Astrocyte (in vitro differentiated cells and primary cell): ENCODE measurements at regions not wholly inside any gene's neighbourhood (a gene's known extent, or its start where the extent isn't known, plus 50 kb on each side); places are given as distances from the start of the nearest gene placed in this dataset.

ENCODE experiments used
- DNase-seq: peaks from one replicate; pipeline ENCODE4 v3.0.0-alpha.2; 2010; ENCODE audit warnings: low read depth
- FAIRE-seq: peaks from 2 replicates; lab custom pipeline; 2011; peaks lifted over from hg19 to GRCh38; lab: Jason Lieb, UNC
- H2AFZ ChIP-seq: 2 replicates; pipeline ENCODE4 v1.6.0; 2012; ENCODE audit warnings: low read depth, low read length, inconsistent platforms
- H3K27ac ChIP-seq: 2 replicates; pipeline ENCODE4 v1.5.1; 2011; ENCODE audit warnings: low read depth, low read length, inconsistent platforms
- H3K27me3 ChIP-seq: 2 replicates; pipeline ENCODE4 v1.6.0; 2011; ENCODE audit warnings: low read length, inconsistent platforms; ENCODE audit not compliant: insufficient read depth
- H3K36me3 ChIP-seq: 2 replicates; pipeline ENCODE4 v1.5.1; 2011; ENCODE audit warnings: low read length, inconsistent platforms; ENCODE audit not compliant: insufficient read depth
- H3K4me1 ChIP-seq: 2 replicates; pipeline ENCODE4 v1.5.1; 2011; ENCODE audit warnings: low read length, inconsistent platforms; ENCODE audit not compliant: insufficient read depth
- H3K4me2 ChIP-seq: 2 replicates; pipeline ENCODE4 v1.6.0; 2012; ENCODE audit warnings: low read length, inconsistent platforms
- H3K4me3 ChIP-seq: 2 replicates; pipeline ENCODE4 v1.5.1; 2011; ENCODE audit warnings: low read depth, mild to moderate bottlenecking, low read length, inconsistent platforms; ENCODE audit not compliant: insufficient read depth
- H3K79me2 ChIP-seq: 2 replicates; pipeline ENCODE4 v1.6.0; 2012; ENCODE audit warnings: mild to moderate bottlenecking, low read length, inconsistent platforms; ENCODE audit not compliant: insufficient read depth
- H3K9ac ChIP-seq: 2 replicates; pipeline ENCODE4 v1.6.0; 2012; ENCODE audit warnings: mild to moderate bottlenecking, low read length, inconsistent platforms
- H3K9me3 ChIP-seq: 2 replicates; pipeline ENCODE4 v1.5.1; 2012; ENCODE audit warnings: low read depth, mild to moderate bottlenecking, low read length, inconsistent platforms; ENCODE audit not compliant: insufficient read depth
- H4K20me1 ChIP-seq: 2 replicates; pipeline ENCODE4 v1.6.0; 2012; ENCODE audit warnings: low read length, inconsistent platforms; ENCODE audit not compliant: insufficient read depth
- H3K27ac Mint-ChIP-seq: one replicate; pipeline ENCODE4 v1.8.0; 2021; ENCODE audit warnings: mild to moderate bottlenecking, mixed read lengths; ENCODE audit not compliant: unreplicated experiment
- H3K27me3 Mint-ChIP-seq: one replicate; pipeline ENCODE4 v1.8.0; 2021; ENCODE audit warnings: low read depth, mixed read lengths; ENCODE audit not compliant: unreplicated experiment
- H3K36me3 Mint-ChIP-seq: one replicate; pipeline ENCODE4 v1.8.0; 2021; ENCODE audit warnings: low read depth, mixed read lengths; ENCODE audit not compliant: unreplicated experiment
- H3K4me1 Mint-ChIP-seq: one replicate; pipeline ENCODE4 v1.8.0; 2021; ENCODE audit warnings: low read depth, mixed read lengths; ENCODE audit not compliant: unreplicated experiment
- H3K4me3 Mint-ChIP-seq: one replicate; pipeline ENCODE4 v1.8.0; 2021; ENCODE audit warnings: mild to moderate bottlenecking, moderate library complexity, mixed read lengths; ENCODE audit not compliant: unreplicated experiment
- H3K9me3 Mint-ChIP-seq: one replicate; pipeline ENCODE4 v1.8.0; 2021; ENCODE audit warnings: mild to moderate bottlenecking, mixed read lengths; ENCODE audit not compliant: unreplicated experiment
- EZH2 ChIP-seq: IDR thresholded peaks from 2 replicates; pipeline ENCODE4 v1.6.1; 2012; ENCODE audit warnings: mild to moderate bottlenecking, low read length, inconsistent platforms; ENCODE audit not compliant: insufficient read depth
- TF ChIP-seq, protein P1 (sequence below): IDR thresholded peaks from 2 replicates; pipeline ENCODE4 v1.5.1; 2011; ENCODE audit warnings: low read depth, mild to moderate bottlenecking, inconsistent platforms, low read length, moderate library complexity; ENCODE audit not compliant: insufficient read depth

DNA sequence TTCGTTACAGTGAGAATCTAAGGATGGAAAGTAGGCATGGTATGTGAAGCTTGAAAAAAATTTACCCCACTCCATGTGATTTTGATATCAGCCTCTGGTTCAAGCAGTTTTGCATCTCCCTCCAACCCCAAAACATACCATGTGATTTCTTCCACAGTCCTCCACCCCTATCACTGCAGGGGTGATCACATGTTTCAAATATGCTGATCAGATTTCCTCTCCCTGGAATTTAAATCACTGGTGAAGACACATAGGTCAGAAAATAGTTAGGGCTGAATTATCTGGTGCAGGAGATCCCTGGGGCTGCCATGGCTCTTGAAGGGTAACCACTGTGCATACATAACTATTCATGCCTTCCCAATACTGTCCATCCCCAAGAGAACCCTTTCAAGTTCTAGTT lies 119.7 kb upstream of the THRB start:
- H3K27me3 ChIP-seq, result no peaks in the 10 kb centered on the region
- no peak overlapping the region for H3K27ac ChIP-seq
- H2AFZ ChIP-seq, result no peak overlapping the region
- Mint-ChIP-seq H3K4me1 (peaks cover 3% of the 10 kb centered on the region), H3K27me3 (peaks cover 8% of the 10 kb centered on the region), H3K9me3 (no peaks in the 10 kb centered on the region), H3K27ac (no peak overlapping the region), H3K36me3 (no peaks in the 10 kb centered on the region), H3K4me3 (no peak overlapping the region)
- H3K36me3 ChIP-seq, result no peaks in the 10 kb centered on the region
- no peaks in the 10 kb centered on the region for H3K4me1 ChIP-seq
- H3K79me2 ChIP-seq, result no peaks in the 10 kb centered on the region
- no peak overlapping the region for H3K9ac ChIP-seq
- no peaks in the 10 kb centered on the region for H4K20me1 ChIP-seq
- no peaks in the 10 kb centered on the region for H3K9me3 ChIP-seq
- no peak overlapping the region for H3K4me2 ChIP-seq
- FAIRE-seq, result no peak
- no peak overlapping the region for H3K4me3 ChIP-seq
- DNase-seq, result no peak
- TF ChIP-seq, protein P1, sequence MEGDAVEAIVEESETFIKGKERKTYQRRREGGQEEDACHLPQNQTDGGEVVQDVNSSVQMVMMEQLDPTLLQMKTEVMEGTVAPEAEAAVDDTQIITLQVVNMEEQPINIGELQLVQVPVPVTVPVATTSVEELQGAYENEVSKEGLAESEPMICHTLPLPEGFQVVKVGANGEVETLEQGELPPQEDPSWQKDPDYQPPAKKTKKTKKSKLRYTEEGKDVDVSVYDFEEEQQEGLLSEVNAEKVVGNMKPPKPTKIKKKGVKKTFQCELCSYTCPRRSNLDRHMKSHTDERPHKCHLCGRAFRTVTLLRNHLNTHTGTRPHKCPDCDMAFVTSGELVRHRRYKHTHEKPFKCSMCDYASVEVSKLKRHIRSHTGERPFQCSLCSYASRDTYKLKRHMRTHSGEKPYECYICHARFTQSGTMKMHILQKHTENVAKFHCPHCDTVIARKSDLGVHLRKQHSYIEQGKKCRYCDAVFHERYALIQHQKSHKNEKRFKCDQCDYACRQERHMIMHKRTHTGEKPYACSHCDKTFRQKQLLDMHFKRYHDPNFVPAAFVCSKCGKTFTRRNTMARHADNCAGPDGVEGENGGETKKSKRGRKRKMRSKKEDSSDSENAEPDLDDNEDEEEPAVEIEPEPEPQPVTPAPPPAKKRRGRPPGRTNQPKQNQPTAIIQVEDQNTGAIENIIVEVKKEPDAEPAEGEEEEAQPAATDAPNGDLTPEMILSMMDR, result no peak
- no peak for TF ChIP-seq EZH2

GRCh38 chr3:24615177-24615576 lies 120.5 kb upstream of the THRB start:
- TF ChIP-seq EZH2, result no peak
- TF ChIP-seq, protein P1, result no peak
- Histone ChIP-seq H3K79me2 (no peaks in the 10 kb centered on the region), H3K4me3 (no peak overlapping the region), H4K20me1 (no peaks in the 10 kb centered on the region), H3K9me3 (no peaks in the 10 kb centered on the region), H3K4me1 (no peaks in the 10 kb centered on the region), H3K27me3 (no peaks in the 10 kb centered on the region), H3K4me2 (no peak overlapping the region), H3K9ac (no peak overlapping the region), H3K36me3 (no peaks in the 10 kb centered on the region), H3K27ac (no peak overlapping the region), H2AFZ (no peak overlapping the region)
- Mint-ChIP-seq H3K27me3 (peaks cover 8% of the 10 kb centered on the region), H3K4me1 (peaks cover 3% of the 10 kb centered on the region), H3K27ac (no peak overlapping the region), H3K36me3 (no peaks in the 10 kb centered on the region), H3K4me3 (no peak overlapping the region), H3K9me3 (no peaks in the 10 kb centered on the region)
- DNase-seq, result no peak
- FAIRE-seq, result no peak

DNA sequence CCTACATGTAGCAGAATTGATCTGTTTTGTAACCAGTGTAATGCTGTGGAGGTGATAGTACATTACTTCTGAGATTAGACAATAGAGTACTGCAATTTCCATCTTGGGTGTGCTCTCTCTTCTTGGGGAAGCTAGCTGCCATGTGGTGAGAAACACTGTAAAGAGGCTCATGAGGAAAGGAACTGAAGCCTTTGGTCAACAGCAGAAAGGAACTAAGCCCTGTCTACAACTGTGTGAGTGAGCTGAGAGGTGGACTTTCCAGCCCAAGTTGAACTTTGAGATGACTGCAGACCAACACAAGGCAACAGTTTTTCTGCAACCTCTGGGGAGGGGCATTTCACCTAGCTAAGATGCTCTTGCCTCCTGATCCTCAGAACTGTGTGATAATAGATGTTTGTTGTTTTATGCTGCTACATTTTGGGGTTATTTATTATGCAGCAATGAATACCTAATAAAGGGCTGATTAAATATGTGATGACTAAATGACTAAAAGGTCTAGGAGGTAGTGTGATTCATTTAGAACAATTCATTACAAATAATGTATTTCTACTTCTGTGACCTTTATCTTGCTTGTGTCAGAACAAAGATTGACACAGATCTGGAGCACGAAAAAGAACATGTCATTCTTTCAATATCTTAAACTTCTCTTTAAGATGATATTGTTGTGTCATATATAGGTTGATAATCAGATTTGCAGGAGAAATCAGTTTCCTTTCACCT lies 121.6 kb upstream of the THRB start:
- Histone ChIP-seq H3K4me1 (no peaks in the 10 kb centered on the region), H3K27me3 (no peaks in the 10 kb centered on the region), H3K4me2 (no peak overlapping the region), H4K20me1 (no peaks in the 10 kb centered on the region), H3K79me2 (no peaks in the 10 kb centered on the region), H3K9me3 (no peaks in the 10 kb centered on the region), H3K9ac (no peak overlapping the region), H2AFZ (no peak overlapping the region), H3K4me3 (no peak overlapping the region), H3K36me3 (no peaks in the 10 kb centered on the region), H3K27ac (no peak overlapping the region)
- H3K36me3 Mint-ChIP-seq, result no peaks in the 10 kb centered on the region
- TF ChIP-seq, protein P1, result no peak
- no peak for TF ChIP-seq EZH2
- DNase-seq, result no peak
- H3K9me3 Mint-ChIP-seq, result no peaks in the 10 kb centered on the region
- peaks cover 8% of the 10 kb centered on the region for H3K27me3 Mint-ChIP-seq
- H3K4me1 Mint-ChIP-seq, result peaks cover 3% of the 10 kb centered on the region
- no peak for FAIRE-seq
- H3K27ac Mint-ChIP-seq, result no peak overlapping the region
- H3K4me3 Mint-ChIP-seq, result no peak overlapping the region
